ENCODE measurements at regions not wholly inside any gene's neighbourhood (a gene's known extent, or its start where the extent isn't known, plus 50 kb on each side); places are given as distances from the start of the nearest gene placed in this dataset.

DNA sequence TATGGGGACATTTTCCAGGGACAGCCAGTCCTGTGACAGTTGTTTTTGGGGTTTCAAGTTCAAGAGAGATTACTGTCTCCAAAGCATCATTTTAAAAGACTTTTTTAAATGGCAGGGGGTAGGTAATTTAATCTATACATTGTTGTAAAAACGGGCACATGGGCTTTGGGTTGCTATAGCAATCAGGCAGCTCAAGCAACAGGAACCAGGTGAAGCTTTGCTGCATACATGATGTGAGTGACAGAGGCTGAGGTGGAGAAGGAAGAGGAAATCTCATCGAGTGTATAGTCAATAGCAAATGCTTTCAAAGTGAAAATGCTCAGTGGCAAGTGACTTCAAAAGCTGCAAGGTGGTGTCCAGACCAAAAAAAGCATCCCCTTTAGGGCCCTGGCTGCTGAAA lies 277.4 kb upstream of the JAG1 start:
- TF ChIP-seq CSDC2 (CRISPR knock-in tag; IDR thresholded peaks at IDR 0.05) (no peak), SNAI2 (CRISPR knock-in tag; IDR thresholded peaks at IDR 0.05) (no peak), ZC3H10 (CRISPR knock-in tag; IDR thresholded peaks at IDR 0.05) (no peak), ZFP30 (CRISPR knock-in tag; IDR thresholded peaks at IDR 0.05) (no peak), ZNF70 (CRISPR knock-in tag; IDR thresholded peaks at IDR 0.05) (no peak), TCF4 (CRISPR knock-in tag; IDR thresholded peaks at IDR 0.05; ENCODE audit: borderline replicate concordance) (no peak), TOX (CRISPR knock-in tag; IDR thresholded peaks at IDR 0.05; ENCODE audit: borderline replicate concordance) (no peak)
- TF ChIP-seq, protein P1, sequence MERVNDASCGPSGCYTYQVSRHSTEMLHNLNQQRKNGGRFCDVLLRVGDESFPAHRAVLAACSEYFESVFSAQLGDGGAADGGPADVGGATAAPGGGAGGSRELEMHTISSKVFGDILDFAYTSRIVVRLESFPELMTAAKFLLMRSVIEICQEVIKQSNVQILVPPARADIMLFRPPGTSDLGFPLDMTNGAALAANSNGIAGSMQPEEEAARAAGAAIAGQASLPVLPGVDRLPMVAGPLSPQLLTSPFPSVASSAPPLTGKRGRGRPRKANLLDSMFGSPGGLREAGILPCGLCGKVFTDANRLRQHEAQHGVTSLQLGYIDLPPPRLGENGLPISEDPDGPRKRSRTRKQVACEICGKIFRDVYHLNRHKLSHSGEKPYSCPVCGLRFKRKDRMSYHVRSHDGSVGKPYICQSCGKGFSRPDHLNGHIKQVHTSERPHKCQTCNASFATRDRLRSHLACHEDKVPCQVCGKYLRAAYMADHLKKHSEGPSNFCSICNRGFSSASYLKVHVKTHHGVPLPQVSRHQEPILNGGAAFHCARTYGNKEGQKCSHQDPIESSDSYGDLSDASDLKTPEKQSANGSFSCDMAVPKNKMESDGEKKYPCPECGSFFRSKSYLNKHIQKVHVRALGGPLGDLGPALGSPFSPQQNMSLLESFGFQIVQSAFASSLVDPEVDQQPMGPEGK (CRISPR knock-in tag; IDR thresholded peaks at IDR 0.05; ENCODE audit: borderline replicate concordance), result no peak
